Body of pancreas (tissue), 4 donors: ENCODE measurements at regions not wholly inside any gene's neighbourhood (a gene's known extent, or its start where the extent isn't known, plus 50 kb on each side); places are given as distances from the start of the nearest gene placed in this dataset.
"Not testable (repeated sequence)": the region's sequence is repeated elsewhere in the genome, so short reads cannot be mapped to it uniquely, and the experiment has no call there.

Source experiments
- ATAC-seq: fragments of 150-250 bp; one replicate; pipeline ENCODE4 v1.9.1; 2016
- DNase-seq, 4 donors: peaks; one replicate each; pipeline ENCODE4 v3.0.0-alpha.2; 2019
- H3K27ac ChIP-seq, 4 donors: fragments of 200-600 bp; sonication (generic); 1 replicate in 3 of 4; 2 replicates in 1 of 4; pipeline versions ENCODE4 v1.5.1 to v1.6.1; 2016 to 2019; ENCODE audit warnings: mild to moderate bottlenecking in 1 of 4, mixed read lengths in 1 of 4, moderate library complexity in 1 of 4
- H3K27me3 ChIP-seq, 2 donors: fragments of 200-600 bp; sonication (generic); one replicate each; pipeline ENCODE4 v1.6.0; 2016; ENCODE audit warnings: mild to moderate bottlenecking in 1 of 2
- H3K36me3 ChIP-seq, 2 donors: fragments of 200-600 bp; sonication (generic); replicated peaks in 1 of 2; 2 replicates each; pipeline ENCODE4 v1.5.1; 2016; ENCODE audit warnings: low read depth in 2 of 2; ENCODE audit not compliant: insufficient read depth in 1 of 2
- H3K4me1 ChIP-seq: fragments of 200-600 bp; sonication (generic); one replicate; pipeline ENCODE4 v1.6.0; 2016
- H3K4me3 ChIP-seq, 2 donors: fragments of 200-600 bp; sonication (generic); 1 replicate in 1 of 2; 2 replicates in 1 of 2; pipeline ENCODE4 v1.5.1; 2016 to 2019
- H3K9me3 ChIP-seq, 3 donors: fragments of 200-600 bp; sonication (generic); 1 replicate in 2 of 3; 2 replicates in 1 of 3; pipeline ENCODE4 v1.5.1; 2016
- POLR2A ChIP-seq, 3 donors: fragments of 450-650 bp; IDR thresholded peaks; one replicate each; pipeline ENCODE4 v1.6.1; 2016; ENCODE audit warnings: antibody characterized with exemption in 3 of 3, mild to moderate bottlenecking in 2 of 3
- WGBS, 2 donors: methylation state at CpG; one replicate each; pipeline ENCODE4 v1.1.5; 2017; 5-methylcytosine and 5-hydroxymethylcytosine counted together
- intact Hi-C: fragments of 100-400 bp; cut with DNase I; formaldehyde crosslinking; loops from one replicate; pipeline ENCODE4 v1.15.1; 2023
- TF ChIP-seq, protein P1 (sequence below), 7 experiments: fragments of 450-650 bp in 4 of 7; fragments of 200-600 bp in 3 of 7; sonication (generic) in 3 of 7; IDR thresholded peaks; one replicate each; pipeline ENCODE4 v1.5.1; 2016 to 2019; ENCODE audit warnings: antibody characterized with exemption in 7 of 7

DNA sequence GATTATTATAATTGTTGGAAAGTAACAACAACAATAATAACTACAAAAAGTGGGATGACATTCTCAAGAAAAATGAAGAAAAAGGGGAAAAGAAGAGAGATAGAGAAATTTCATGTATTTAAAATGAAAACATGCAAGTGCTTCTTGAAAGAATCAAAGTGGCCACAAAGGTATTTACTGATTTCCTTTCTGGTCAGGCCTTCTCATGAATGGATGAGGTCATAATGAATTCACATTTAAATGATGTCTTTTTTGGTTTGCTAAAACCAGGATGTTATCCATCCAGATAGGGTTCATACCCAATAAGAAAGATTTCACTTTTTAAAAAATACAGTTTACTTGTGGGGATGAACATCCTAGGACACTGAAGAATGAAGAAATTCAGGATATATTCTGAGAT, 446.4 kb upstream of the PTGER4 start:
- ATAC-seq = no peak
- Histone ChIP-seq H3K4me1 (no peaks in the 10 kb centered on the region), H3K27ac (no peak overlapping the region), H3K4me3 (no peak overlapping the region), H3K9me3 (no peaks in the 10 kb centered on the region), H3K27me3 (no peaks in the 10 kb centered on the region), H3K36me3 (no peaks in the 10 kb centered on the region)
- no peak for DNase-seq
- intact Hi-C loops = no loop called here
- no peak for TF ChIP-seq POLR2A (IDR thresholded peaks at IDR 0.05)
- TF ChIP-seq, protein P1, sequence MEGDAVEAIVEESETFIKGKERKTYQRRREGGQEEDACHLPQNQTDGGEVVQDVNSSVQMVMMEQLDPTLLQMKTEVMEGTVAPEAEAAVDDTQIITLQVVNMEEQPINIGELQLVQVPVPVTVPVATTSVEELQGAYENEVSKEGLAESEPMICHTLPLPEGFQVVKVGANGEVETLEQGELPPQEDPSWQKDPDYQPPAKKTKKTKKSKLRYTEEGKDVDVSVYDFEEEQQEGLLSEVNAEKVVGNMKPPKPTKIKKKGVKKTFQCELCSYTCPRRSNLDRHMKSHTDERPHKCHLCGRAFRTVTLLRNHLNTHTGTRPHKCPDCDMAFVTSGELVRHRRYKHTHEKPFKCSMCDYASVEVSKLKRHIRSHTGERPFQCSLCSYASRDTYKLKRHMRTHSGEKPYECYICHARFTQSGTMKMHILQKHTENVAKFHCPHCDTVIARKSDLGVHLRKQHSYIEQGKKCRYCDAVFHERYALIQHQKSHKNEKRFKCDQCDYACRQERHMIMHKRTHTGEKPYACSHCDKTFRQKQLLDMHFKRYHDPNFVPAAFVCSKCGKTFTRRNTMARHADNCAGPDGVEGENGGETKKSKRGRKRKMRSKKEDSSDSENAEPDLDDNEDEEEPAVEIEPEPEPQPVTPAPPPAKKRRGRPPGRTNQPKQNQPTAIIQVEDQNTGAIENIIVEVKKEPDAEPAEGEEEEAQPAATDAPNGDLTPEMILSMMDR (IDR thresholded peaks at IDR 0.05) = no peak

GRCh38 chr5:40227931-40228330, 451.8 kb upstream of the PTGER4 start:
- intact Hi-C loops = no loop called here
- WGBS, 2 donors = 87 to 96% methylated on average over 2 of the region's 2 CpGs
- H3K4me1 ChIP-seq = no peaks in the 10 kb centered on the region
- no peak overlapping the region for H3K27ac ChIP-seq
- DNase-seq = no peak
- no peak for ATAC-seq
- no peaks in the 10 kb centered on the region for H3K27me3 ChIP-seq
- no peaks in the 10 kb centered on the region for H3K36me3 ChIP-seq
- TF ChIP-seq, protein P1 (IDR thresholded peaks at IDR 0.05) = no peak
- no peak for TF ChIP-seq POLR2A (IDR thresholded peaks at IDR 0.05)
- no peaks in the 10 kb centered on the region for H3K9me3 ChIP-seq
- H3K4me3 ChIP-seq = no peak overlapping the region

- Histone ChIP-seq H3K9me3 (no peaks in the 10 kb centered on the region), H3K27ac (no peak overlapping the region), H3K4me1 (no peaks in the 10 kb centered on the region), H3K36me3 (no peaks in the 10 kb centered on the region), H3K27me3 (no peaks in the 10 kb centered on the region), H3K4me3 (no peak overlapping the region)
- TF ChIP-seq, protein P1 (IDR thresholded peaks at IDR 0.05) = no peak
- TF ChIP-seq POLR2A (IDR thresholded peaks at IDR 0.05) = no peak
- DNase-seq (no peak), ATAC-seq (no peak)
- 56 to 59% methylated on average over 2 of the region's 2 CpGs for WGBS, 2 donors
- intact Hi-C loops = no loop called here
Measured at GRCh38 chr5:40227366-40227765, 452.3 kb upstream of the PTGER4 start.

DNA sequence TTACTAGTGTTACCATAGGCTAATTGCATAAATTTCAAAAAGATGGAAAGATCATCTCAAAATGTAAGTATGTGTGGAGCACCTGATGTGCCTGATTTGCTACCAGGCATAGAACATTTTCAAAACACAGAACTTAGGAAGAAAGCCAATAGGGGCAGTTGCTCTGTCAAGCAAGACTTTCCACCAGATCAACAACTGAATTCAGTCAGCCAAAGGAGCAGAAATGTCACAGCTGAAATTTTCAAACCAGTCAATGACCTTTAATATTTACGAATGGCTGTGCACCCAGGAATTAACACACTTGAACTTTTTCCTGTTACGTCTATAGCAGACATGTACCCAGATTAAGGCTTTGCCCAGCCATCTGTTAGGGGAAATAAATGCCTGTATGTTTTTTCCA, 452.8 kb upstream of the PTGER4 start:
- no peaks in the 10 kb centered on the region for H3K4me1 ChIP-seq
- no peaks in the 10 kb centered on the region for H3K36me3 ChIP-seq
- intact Hi-C loops = no loop called here
- TF ChIP-seq, protein P1 (IDR thresholded peaks at IDR 0.05) = no peak
- no peak for TF ChIP-seq POLR2A (IDR thresholded peaks at IDR 0.05)
- H3K4me3 ChIP-seq = no peak overlapping the region
- DNase-seq (no peak), ATAC-seq (no peak)
- no peaks in the 10 kb centered on the region for H3K27me3 ChIP-seq
- H3K9me3 ChIP-seq = no peaks in the 10 kb centered on the region
- no peak overlapping the region for H3K27ac ChIP-seq
- WGBS, 2 donors = 29 to 38% methylated on average over 2 of the region's 2 CpGs

GRCh38 chr5:40225147-40225546, 454.6 kb upstream of the PTGER4 start:
- H3K27ac ChIP-seq, ATAC-seq, H3K4me3 ChIP-seq, DNase-seq, H3K27me3 ChIP-seq, H3K4me1 ChIP-seq, intact Hi-C loops, H3K9me3 ChIP-seq, H3K36me3 ChIP-seq: not testable (repeated sequence)
- WGBS, 2 donors = 83 to 90% methylated on average over 2 of the region's 2 CpGs
